ENCODE measurements at regions not wholly inside any gene's neighbourhood (a gene's known extent, or its start where the extent isn't known, plus 50 kb on each side); places are given as distances from the start of the nearest gene placed in this dataset.

DNA sequence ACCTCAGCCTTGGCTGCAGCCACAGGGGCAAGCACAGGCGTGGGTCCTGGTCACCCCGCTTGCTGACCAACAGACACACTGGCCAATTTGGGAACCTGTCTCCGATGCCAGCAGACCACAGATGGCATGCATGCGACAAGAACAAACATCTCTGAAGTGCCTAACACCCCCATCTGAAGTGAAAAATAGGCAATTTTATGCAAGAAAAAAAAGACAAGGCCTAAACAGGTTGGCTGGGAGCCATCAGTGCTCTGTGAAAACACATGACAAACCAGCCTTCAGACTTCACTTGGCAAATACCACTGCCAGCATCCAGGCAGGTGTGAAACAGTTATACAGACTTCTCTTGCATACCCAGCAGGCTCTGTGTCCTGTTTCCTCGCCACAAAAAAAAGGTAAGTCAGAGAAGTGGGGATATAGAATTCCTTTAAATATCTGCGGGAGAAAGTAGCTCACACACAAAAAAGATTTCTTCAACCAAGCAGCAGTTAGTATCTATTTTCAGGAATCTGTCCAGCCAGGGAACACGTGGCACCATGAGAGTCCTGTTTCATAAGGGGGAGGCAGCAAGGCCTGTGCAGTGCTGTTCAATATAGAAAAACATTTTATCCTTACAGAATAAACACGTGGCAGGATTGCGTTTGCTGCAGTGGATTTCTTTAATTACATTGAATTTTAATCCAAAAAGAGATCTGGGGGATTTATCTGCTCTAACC, 293.4 kb upstream of the MKLN1 start:
- TF ChIP-seq, protein P1, sequence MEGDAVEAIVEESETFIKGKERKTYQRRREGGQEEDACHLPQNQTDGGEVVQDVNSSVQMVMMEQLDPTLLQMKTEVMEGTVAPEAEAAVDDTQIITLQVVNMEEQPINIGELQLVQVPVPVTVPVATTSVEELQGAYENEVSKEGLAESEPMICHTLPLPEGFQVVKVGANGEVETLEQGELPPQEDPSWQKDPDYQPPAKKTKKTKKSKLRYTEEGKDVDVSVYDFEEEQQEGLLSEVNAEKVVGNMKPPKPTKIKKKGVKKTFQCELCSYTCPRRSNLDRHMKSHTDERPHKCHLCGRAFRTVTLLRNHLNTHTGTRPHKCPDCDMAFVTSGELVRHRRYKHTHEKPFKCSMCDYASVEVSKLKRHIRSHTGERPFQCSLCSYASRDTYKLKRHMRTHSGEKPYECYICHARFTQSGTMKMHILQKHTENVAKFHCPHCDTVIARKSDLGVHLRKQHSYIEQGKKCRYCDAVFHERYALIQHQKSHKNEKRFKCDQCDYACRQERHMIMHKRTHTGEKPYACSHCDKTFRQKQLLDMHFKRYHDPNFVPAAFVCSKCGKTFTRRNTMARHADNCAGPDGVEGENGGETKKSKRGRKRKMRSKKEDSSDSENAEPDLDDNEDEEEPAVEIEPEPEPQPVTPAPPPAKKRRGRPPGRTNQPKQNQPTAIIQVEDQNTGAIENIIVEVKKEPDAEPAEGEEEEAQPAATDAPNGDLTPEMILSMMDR (IDR thresholded peaks at IDR 0.05): no peak
- TF ChIP-seq POLR2A (IDR thresholded peaks at IDR 0.05): no peak

All from testis (tissue), 2 donors.